Endothelial cell of umbilical vein (primary cell): ENCODE measurements at regions not wholly inside any gene's neighbourhood (a gene's known extent, or its start where the extent isn't known, plus 50 kb on each side); places are given as distances from the start of the nearest gene placed in this dataset.

Experiments used
- BruUV-seq: library from RNA; stranded (reverse); fragments of 400-500 nt; replicated peaks from 2 replicates; lab custom pipeline; 2021; lab: Mats Ljungman, UMichigan
- CTCF ChIA-PET: fragments of 300-600, 350-600 bp; sonication (Branson Sonifier 250); formaldehyde crosslinking; loops from one replicate; lab custom pipeline; 2021; ENCODE audit warnings: antibody characterized with exemption, inconsistent platforms; lab: Charles Lee
- POLR2A ChIA-PET: fragments of 300-600, 350-600 bp; sonication (Branson Sonifier 250); formaldehyde crosslinking; loops from one replicate; lab custom pipeline; 2021; ENCODE audit warnings: antibody characterized with exemption, inconsistent platforms; lab: Charles Lee
- DNase-seq: peaks from one replicate; pipeline ENCODE4 v3.0.0-alpha.2; 2011; ENCODE audit warnings: low read depth, low spot score
- FAIRE-seq: peaks from 2 replicates; lab custom pipeline; 2011; peaks lifted over from hg19 to GRCh38; lab: Jason Lieb, UNC
- H2AFZ ChIP-seq: 2 replicates; pipeline ENCODE4 v1.6.0; 2012; ENCODE audit warnings: low read depth, low read length, control low read depth, inconsistent platforms
- H3K27ac ChIP-seq: 2 replicates; pipeline ENCODE4 v1.5.1; 2011; ENCODE audit warnings: low read depth, mild to moderate bottlenecking, control low read depth, low read length, moderate library complexity; ENCODE audit not compliant: insufficient read depth
- H3K27me3 ChIP-seq, 2 experiments: 2 replicates each; pipeline versions ENCODE4 v1.6.0 to v1.6.1; 2011; ENCODE audit warnings: low read length in 2 of 2, mixed read lengths in 1 of 2; ENCODE audit not compliant: control insufficient read depth in 2 of 2, insufficient read depth in 2 of 2
- H3K36me3 ChIP-seq, 2 experiments: 2 replicates in 1 of 2; 3 replicates in 1 of 2; pipeline ENCODE4 v1.5.1; 2011; ENCODE audit warnings: low read length in 2 of 2, mild to moderate bottlenecking in 1 of 2, moderate library complexity in 1 of 2; ENCODE audit not compliant: control insufficient read depth in 2 of 2, insufficient read depth in 2 of 2; ENCODE audit errors: extremely low read depth in 1 of 2
- H3K4me1 ChIP-seq: 3 replicates; pipeline ENCODE4 v1.5.1; 2011; ENCODE audit warnings: mild to moderate bottlenecking, low read length; ENCODE audit not compliant: control insufficient read depth, insufficient read depth; ENCODE audit errors: extremely low read depth
- H3K4me2 ChIP-seq: 2 replicates; pipeline ENCODE4 v1.6.1; 2011; ENCODE audit warnings: low read length, control low read depth, mixed read lengths; ENCODE audit not compliant: insufficient read depth
- H3K4me3 ChIP-seq, 3 experiments: fragments of 200-600 bp in 1 of 3; sonication (generic), shearing (Covaris generic) in 1 of 3; replicated peaks in 1 of 3; 2 replicates each; pipeline ENCODE4 v1.5.1; 2011 to 2016; ENCODE audit warnings: control low read depth in 3 of 3, low read length in 3 of 3, mild to moderate bottlenecking in 2 of 3, inconsistent platforms in 1 of 3, low read depth in 1 of 3, moderate library complexity in 1 of 3; ENCODE audit not compliant: insufficient read depth in 1 of 3
- H3K79me2 ChIP-seq: 2 replicates; pipeline ENCODE4 v1.6.0; 2012; ENCODE audit warnings: low read length, inconsistent platforms; ENCODE audit not compliant: control insufficient read depth, insufficient read depth
- H3K9ac ChIP-seq: replicated peaks from 2 replicates; pipeline ENCODE3; 2011; ENCODE audit warnings: low read length, control low read depth; ENCODE audit not compliant: insufficient read depth; ENCODE audit errors: extremely low read depth
- H3K9me1 ChIP-seq: replicated peaks from 3 replicates; pipeline ENCODE4 v1.6.0; 2011; ENCODE audit warnings: mild to moderate bottlenecking, low read length; ENCODE audit not compliant: control insufficient read depth, insufficient read depth; ENCODE audit errors: extremely low read depth
- H3K9me3 ChIP-seq: replicated peaks from 2 replicates; pipeline ENCODE4 v1.5.1; 2012; ENCODE audit warnings: low read length, inconsistent platforms; ENCODE audit not compliant: control insufficient read depth, insufficient read depth
- H4K20me1 ChIP-seq: replicated peaks from 2 replicates; pipeline ENCODE3; 2011; ENCODE audit warnings: mild to moderate bottlenecking, low read length; ENCODE audit not compliant: control insufficient read depth, insufficient read depth; ENCODE audit errors: extremely low read depth
- EZH2 ChIP-seq: IDR thresholded peaks from 2 replicates; pipeline ENCODE4 v1.6.1; 2012; ENCODE audit warnings: borderline replicate concordance, low read depth, mild to moderate bottlenecking, moderate library complexity, low read length, inconsistent platforms; ENCODE audit not compliant: severe bottlenecking
- FOS ChIP-seq: IDR thresholded peaks from 2 replicates; pipeline ENCODE4 v1.6.1; 2011; ENCODE audit warnings: mild to moderate bottlenecking, low read length, moderate library complexity, borderline replicate concordance; ENCODE audit not compliant: insufficient read depth
- GATA2 ChIP-seq: IDR thresholded peaks from 2 replicates; pipeline ENCODE4 v1.7.0; 2011; ENCODE audit warnings: low read depth, mild to moderate bottlenecking, moderate library complexity, mixed read lengths, low read length; ENCODE audit not compliant: insufficient read length, insufficient read depth
- JUN ChIP-seq: IDR thresholded peaks from 2 replicates; pipeline ENCODE4 v1.6.1; 2011; ENCODE audit warnings: borderline replicate concordance, low read depth; ENCODE audit not compliant: insufficient read length, insufficient read depth
- MYC ChIP-seq: IDR thresholded peaks from one replicate; pipeline ENCODE4 v1.6.1; 2011; ENCODE audit warnings: mild to moderate bottlenecking, low read depth, low read length
- POLR2A ChIP-seq: IDR thresholded peaks from 2 replicates; pipeline ENCODE4 v1.6.1; 2012; ENCODE audit warnings: low read depth, mild to moderate bottlenecking, control low read depth, low read length
- POLR2AphosphoS5 ChIP-seq: IDR thresholded peaks from 2 replicates; pipeline ENCODE4 v1.6.1; 2012; ENCODE audit warnings: low read depth, mild to moderate bottlenecking, control low read depth, low read length, moderate library complexity; ENCODE audit not compliant: insufficient read depth
- dilution Hi-C: fragments of 300-500 bp; cut with MboI; formaldehyde crosslinking; loops from one replicate; pipeline ENCODE4 v1.15.0; 2019; ENCODE audit warnings: low sequenced_read_pairs; ENCODE audit not compliant: extremely low pct_ligation_motif_present
- intact Hi-C: fragments of 100-400 bp; cut with micrococcal nuclease; formaldehyde crosslinking; loops from one replicate; pipeline ENCODE4 v1.10.0; 2022
- TF ChIP-seq, protein P1 (sequence below), 2 donors: IDR thresholded peaks; 1 replicate in 1 of 2; 2 replicates in 1 of 2; pipeline ENCODE4 v1.5.1; 2011; ENCODE audit warnings: low read length in 2 of 2, mild to moderate bottlenecking in 2 of 2, moderate library complexity in 2 of 2, control low read depth in 1 of 2, inconsistent platforms in 1 of 2, low read depth in 1 of 2; ENCODE audit not compliant: insufficient read depth in 1 of 2; ENCODE audit errors: extremely low read depth in 1 of 2
- TF ChIP-seq, protein P2 (sequence below): IDR thresholded peaks from 2 replicates; pipeline ENCODE4 v1.6.1; 2011; ENCODE audit not compliant: insufficient read depth, insufficient read length

DNA sequence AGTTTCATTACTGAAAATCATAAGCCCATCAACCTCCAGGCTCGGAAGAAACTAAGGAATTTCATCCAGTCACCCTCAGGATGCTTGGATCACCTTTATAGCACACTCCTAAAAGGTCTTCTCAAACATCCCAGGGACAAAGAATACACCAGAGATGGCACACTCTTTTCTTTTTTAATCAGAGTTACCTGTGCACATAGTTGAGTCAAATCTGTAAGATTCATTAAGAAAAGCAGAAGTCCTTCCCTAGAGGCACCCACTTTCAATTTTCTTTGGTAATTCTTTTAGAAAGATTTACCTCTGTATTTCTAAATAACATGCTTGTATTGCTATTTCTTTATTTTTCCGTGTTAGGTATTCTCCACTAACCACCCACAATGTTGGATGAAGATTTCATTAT is 50.6 kb upstream of the IL6 start:
- CTCF ChIA-PET: interaction anchor here (1.0 to 1.9 kb wide), 7 partner anchors 15 to 116 kb away, joined by 3 to 11 read pairs (median 6); partner anchors contain the start of gene IL6
- Histone ChIP-seq H3K27me3 (no peaks in the 10 kb centered on the region), H2AFZ (no peak overlapping the region), H3K9me3 (no peaks in the 10 kb centered on the region), H3K9me1 (no peaks in the 10 kb centered on the region), H3K36me3 (no peaks in the 10 kb centered on the region), H3K79me2 (no peaks in the 10 kb centered on the region), H4K20me1 (no peaks in the 10 kb centered on the region), H3K27ac (peak overlapping the region; percentile 67), H3K4me1 (peaks cover 56% of the 10 kb centered on the region), H3K9ac (peak overlapping the region; percentile 26), H3K4me3 (no peak overlapping the region), H3K4me2 (peak overlapping the region; percentile 37)
- TSS peak; percentile 81 for BruUV-seq
- intact Hi-C loops: loop anchor here (1.0 to 2.0 kb wide), 3 partner anchors 25 to 50 kb away; no protein-coding TSS in a partner anchor
- TF ChIP-seq MYC (no peak), POLR2A (no peak), EZH2 (no peak), POLR2AphosphoS5 (no peak), GATA2 (no peak), JUN (no peak), FOS (no peak)
- TF ChIP-seq, protein P1, sequence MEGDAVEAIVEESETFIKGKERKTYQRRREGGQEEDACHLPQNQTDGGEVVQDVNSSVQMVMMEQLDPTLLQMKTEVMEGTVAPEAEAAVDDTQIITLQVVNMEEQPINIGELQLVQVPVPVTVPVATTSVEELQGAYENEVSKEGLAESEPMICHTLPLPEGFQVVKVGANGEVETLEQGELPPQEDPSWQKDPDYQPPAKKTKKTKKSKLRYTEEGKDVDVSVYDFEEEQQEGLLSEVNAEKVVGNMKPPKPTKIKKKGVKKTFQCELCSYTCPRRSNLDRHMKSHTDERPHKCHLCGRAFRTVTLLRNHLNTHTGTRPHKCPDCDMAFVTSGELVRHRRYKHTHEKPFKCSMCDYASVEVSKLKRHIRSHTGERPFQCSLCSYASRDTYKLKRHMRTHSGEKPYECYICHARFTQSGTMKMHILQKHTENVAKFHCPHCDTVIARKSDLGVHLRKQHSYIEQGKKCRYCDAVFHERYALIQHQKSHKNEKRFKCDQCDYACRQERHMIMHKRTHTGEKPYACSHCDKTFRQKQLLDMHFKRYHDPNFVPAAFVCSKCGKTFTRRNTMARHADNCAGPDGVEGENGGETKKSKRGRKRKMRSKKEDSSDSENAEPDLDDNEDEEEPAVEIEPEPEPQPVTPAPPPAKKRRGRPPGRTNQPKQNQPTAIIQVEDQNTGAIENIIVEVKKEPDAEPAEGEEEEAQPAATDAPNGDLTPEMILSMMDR (IDR thresholded peaks at IDR 0.05; ENCODE audit: extremely low read depth in 1 of 2, insufficient read depth in 1 of 2, low read depth in 1 of 2, low read length in 2 of 2): no peak
- TF ChIP-seq, protein P2, sequence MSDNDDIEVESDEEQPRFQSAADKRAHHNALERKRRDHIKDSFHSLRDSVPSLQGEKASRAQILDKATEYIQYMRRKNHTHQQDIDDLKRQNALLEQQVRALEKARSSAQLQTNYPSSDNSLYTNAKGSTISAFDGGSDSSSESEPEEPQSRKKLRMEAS: no peak
- POLR2A ChIA-PET: no interaction called here
- DNase-seq (no peak), FAIRE-seq (no peak)
- dilution Hi-C loops: no loop called here
